Immature natural killer cell (primary cell): ENCODE measurements at regions not wholly inside any gene's neighbourhood (a gene's known extent, or its start where the extent isn't known, plus 50 kb on each side); places are given as distances from the start of the nearest gene placed in this dataset.
A peak's percentile ranks its signal among the peaks of the same experiment; 100 is the strongest.

Source experiments
- DNase-seq, 3 donors: peaks; one replicate each; pipeline ENCODE4 v3.0.0; 2022; ENCODE audit warnings: mixed read lengths in 1 of 3
- H3K27ac Mint-ChIP-seq, 6 donors: one replicate each; pipeline ENCODE4 v1.8.0; 2020; ENCODE audit warnings: mixed read lengths in 6 of 6, mild to moderate bottlenecking in 5 of 6, inconsistent platforms in 4 of 6, moderate library complexity in 3 of 6
- H3K27me3 Mint-ChIP-seq, 3 donors: one replicate each; pipeline ENCODE4 v1.8.0; 2020 to 2021; ENCODE audit warnings: low read depth in 3 of 3, mild to moderate bottlenecking in 3 of 3, mixed read lengths in 3 of 3, moderate library complexity in 3 of 3, inconsistent platforms in 1 of 3
- H3K36me3 Mint-ChIP-seq, 3 donors: one replicate each; pipeline ENCODE4 v1.8.0; 2020; ENCODE audit warnings: mixed read lengths in 3 of 3, inconsistent platforms in 2 of 3, mild to moderate bottlenecking in 2 of 3
- H3K4me1 Mint-ChIP-seq, 2 donors: one replicate each; pipeline ENCODE4 v1.8.0; 2020; ENCODE audit warnings: inconsistent platforms in 2 of 2, mild to moderate bottlenecking in 2 of 2, mixed read lengths in 2 of 2, moderate library complexity in 1 of 2
- H3K4me3 Mint-ChIP-seq, 5 donors: one replicate each; pipeline ENCODE4 v1.8.0; 2020; ENCODE audit warnings: mild to moderate bottlenecking in 5 of 5, mixed read lengths in 5 of 5, inconsistent platforms in 3 of 5, moderate library complexity in 3 of 5
- H3K9me3 Mint-ChIP-seq, 6 donors: one replicate each; pipeline ENCODE4 v1.8.0; 2020; ENCODE audit warnings: mild to moderate bottlenecking in 6 of 6, mixed read lengths in 6 of 6, inconsistent platforms in 4 of 6, moderate library complexity in 3 of 6

DNA sequence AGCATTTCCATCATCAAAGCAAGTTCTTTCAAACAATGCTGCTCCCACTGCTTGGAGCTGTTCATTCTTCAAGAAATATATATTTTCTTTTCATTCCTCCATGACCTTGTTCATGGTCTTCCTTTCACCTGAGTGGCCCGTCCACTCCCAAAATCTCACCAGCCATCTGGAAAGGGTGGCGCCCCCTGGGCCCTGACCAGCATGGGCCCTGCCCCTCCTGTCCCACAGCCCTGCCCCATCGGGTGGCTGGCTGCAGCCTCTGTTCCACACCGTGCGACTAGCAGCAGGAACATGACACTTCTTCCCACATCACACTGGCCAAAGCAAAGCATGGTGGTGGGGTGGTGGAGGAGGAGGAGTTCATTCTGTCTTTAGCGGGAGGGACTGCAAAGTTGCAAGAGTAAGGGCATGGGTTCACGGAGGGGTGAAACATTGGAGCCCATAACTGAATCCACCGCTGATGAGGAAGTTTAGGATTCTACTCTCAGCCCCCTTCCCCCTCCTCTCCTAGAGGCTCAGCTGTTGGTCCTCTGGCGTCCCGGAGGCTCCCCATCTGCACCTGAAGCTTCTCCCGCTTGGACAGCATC lies 195.2 kb upstream of the SLC24A3 start:
- no peaks in the 10 kb centered on the region for H3K36me3 Mint-ChIP-seq
- no peak for DNase-seq
- no peak overlapping the region for H3K4me3 Mint-ChIP-seq
- no peak overlapping the region for H3K27ac Mint-ChIP-seq
- H3K9me3 Mint-ChIP-seq, result no peaks in the 10 kb centered on the region
- H3K27me3 Mint-ChIP-seq, result peaks cover 0 to 3% (median 3%) of the 10 kb centered on the region in 3 donors
- H3K4me1 Mint-ChIP-seq, result no peaks in the 10 kb centered on the region

DNA sequence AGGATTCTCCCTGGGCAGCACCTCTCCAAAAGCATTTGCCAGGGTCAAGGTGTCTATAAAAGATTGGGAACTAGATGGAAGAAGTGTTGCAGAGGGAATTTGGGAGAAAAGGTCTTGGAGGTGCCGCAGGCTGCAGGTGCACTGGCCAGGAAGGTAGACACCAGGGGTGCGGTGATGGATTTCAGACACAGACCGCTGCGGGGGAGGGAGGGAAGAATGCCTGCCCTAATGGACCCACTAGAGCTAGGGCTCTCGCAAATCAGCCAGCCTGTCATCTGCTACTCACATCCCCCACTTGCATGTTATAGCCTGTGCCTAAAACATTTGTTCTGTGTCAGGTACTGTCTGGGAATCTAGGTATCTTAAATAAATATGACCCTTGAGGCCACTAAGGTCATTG lies 193.6 kb upstream of the SLC24A3 start:
- Mint-ChIP-seq H3K27ac (no peak overlapping the region), H3K4me1 (no peaks in the 10 kb centered on the region), H3K27me3 (peaks cover 0 to 5% (median 0%) of the 10 kb centered on the region in 3 donors)

DNA sequence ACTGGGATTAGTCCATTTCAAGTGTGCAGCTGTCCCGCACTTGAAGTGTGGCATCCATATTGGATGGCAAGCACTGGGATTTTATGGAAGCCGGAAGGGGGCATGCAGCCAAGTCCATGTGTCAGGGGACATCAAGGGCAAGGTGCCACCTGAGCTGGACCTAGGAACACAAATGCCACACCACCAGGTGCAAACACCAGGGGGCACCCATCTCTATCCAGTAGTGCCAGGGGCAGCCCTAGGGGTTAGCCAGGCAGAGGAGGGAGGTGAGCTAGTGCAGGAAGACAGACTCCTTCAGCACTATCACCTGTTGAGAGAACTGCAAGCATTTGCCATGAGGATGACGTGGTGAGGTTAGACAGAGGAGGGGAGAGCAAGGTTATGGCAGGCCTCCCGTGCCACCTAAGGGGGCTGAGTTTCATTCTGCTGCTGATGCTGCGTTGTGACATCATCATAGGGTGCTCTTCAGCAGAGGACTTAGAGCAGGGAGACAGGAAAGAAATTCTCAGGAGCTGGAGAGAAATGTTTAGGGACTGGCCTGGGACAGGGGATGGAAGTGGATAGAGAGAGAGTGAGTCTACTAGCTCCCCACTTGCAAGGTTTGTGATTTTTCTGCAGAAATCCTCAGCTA lies 192.6 kb upstream of the SLC24A3 start:
- Mint-ChIP-seq H3K4me1 (no peaks in the 10 kb centered on the region), H3K36me3 (no peaks in the 10 kb centered on the region), H3K9me3 (no peaks in the 10 kb centered on the region), H3K27me3 (peaks cover 0 to 5% (median 0%) of the 10 kb centered on the region in 3 donors), H3K4me3 (no peak overlapping the region), H3K27ac (peak overlapping the region in 1 of 6 donors; percentile 86)
- no peak for DNase-seq

More for the DNA sequence above, 193.6 kb upstream of the SLC24A3 start:
- Mint-ChIP-seq H3K9me3 (no peaks in the 10 kb centered on the region), H3K36me3 (no peaks in the 10 kb centered on the region), H3K4me3 (no peak overlapping the region)
- no peak for DNase-seq

DNA sequence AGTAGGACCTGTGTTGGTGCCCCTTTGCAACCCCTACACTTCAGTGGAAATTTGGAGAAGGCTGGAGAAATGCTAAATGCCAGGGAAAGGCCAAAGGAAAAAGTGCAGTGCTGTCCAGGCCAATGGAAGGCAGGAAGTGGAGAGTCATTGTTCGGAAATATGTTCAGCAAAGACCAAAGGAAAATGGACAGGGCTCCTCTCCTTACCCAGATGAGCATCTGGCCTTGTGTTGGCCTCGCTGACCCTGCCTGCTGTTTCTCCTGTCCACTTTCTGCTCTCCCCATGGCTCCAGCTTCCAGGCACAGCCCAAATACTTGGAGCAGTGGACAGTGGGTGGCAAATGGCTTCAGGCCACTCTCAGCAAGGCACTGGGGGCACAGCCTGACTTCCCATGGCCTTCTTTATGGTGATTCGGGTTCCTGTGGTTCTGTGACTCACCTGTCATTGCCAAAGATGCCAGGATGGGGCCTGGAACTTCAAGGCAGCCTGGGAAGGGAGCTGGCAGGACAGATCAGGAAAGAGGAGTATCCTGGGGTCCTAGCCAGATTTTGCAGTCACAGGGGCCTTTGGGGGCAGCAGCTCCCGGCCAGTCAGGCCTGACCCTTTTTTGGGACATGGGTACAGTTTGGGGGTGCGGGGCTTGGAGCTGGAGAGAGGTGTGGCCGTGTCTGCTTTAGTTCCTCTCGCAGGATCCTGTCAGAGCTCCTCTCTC lies 190.9 kb upstream of the SLC24A3 start:
- DNase-seq, result no peak
- Mint-ChIP-seq H3K27me3 (peaks cover 0 to 5% (median 2%) of the 10 kb centered on the region in 3 donors), H3K27ac (no peak overlapping the region), H3K9me3 (no peaks in the 10 kb centered on the region), H3K4me1 (no peaks in the 10 kb centered on the region), H3K4me3 (no peak overlapping the region), H3K36me3 (no peaks in the 10 kb centered on the region)

DNA sequence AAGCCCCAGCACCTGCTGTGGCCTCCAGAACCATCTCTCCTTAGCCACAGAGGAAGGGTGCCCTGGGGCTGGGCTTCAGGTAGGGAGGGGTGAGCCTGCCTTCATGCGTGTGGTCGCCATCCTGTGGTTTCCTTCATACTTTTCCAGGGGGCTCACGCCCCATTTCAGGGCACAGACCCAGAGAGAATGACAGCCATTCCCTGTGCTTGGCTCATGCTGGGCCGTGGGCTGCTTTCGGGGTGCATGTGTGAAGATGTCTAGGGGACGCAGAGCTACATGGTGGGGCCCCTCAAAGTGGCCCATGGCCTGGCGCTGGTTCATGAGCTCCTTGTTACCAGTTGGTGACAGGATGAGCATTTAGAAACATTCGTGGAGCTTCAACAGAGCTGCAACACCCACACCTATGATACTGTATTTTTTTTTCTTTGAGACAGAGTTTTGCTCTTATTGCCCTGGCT lies 190.3 kb upstream of the SLC24A3 start:
- Mint-ChIP-seq H3K27ac (no peak overlapping the region), H3K36me3 (no peaks in the 10 kb centered on the region), H3K4me1 (no peaks in the 10 kb centered on the region), H3K27me3 (peaks cover 0 to 5% (median 2%) of the 10 kb centered on the region in 3 donors), H3K9me3 (no peaks in the 10 kb centered on the region), H3K4me3 (no peak overlapping the region)
- DNase-seq, result no peak

DNA sequence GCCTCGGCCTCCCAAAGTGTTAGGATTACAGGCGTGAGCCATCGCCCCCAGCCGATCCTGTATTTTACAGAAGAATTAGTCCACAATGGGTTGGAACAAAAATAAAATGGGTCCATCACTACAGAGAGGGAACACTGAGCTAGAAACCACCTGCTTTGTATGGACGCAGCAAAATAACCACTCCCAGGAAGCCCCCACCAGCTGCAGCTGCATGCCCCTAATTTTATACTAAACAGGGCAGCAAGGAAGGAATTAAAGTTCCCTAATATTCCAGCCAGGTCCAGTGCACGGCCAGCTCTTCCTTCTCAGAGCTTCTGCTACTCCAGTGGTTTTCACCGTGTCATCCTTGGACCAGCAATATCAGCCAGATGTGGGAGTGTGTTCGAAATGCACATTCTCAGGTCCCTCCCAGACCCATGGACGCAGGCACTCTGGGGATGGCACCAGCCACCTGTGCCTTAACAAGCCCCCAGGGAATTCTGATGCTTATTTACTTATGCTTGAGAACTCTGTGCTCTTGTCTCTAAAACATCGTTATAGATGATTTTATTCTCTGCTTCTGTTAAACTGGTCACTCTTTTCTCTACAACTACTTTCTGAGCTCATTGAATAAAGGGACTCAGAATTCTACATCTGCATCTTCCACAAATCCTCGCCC lies 189.5 kb upstream of the SLC24A3 start:
- H3K4me3 Mint-ChIP-seq, result no peak overlapping the region
- H3K9me3 Mint-ChIP-seq, result no peaks in the 10 kb centered on the region
- DNase-seq, result no peak
- peaks cover 0 to 5% (median 2%) of the 10 kb centered on the region in 3 donors for H3K27me3 Mint-ChIP-seq
- no peaks in the 10 kb centered on the region for H3K36me3 Mint-ChIP-seq
- no peak overlapping the region for H3K27ac Mint-ChIP-seq
- H3K4me1 Mint-ChIP-seq, result no peaks in the 10 kb centered on the region

DNA sequence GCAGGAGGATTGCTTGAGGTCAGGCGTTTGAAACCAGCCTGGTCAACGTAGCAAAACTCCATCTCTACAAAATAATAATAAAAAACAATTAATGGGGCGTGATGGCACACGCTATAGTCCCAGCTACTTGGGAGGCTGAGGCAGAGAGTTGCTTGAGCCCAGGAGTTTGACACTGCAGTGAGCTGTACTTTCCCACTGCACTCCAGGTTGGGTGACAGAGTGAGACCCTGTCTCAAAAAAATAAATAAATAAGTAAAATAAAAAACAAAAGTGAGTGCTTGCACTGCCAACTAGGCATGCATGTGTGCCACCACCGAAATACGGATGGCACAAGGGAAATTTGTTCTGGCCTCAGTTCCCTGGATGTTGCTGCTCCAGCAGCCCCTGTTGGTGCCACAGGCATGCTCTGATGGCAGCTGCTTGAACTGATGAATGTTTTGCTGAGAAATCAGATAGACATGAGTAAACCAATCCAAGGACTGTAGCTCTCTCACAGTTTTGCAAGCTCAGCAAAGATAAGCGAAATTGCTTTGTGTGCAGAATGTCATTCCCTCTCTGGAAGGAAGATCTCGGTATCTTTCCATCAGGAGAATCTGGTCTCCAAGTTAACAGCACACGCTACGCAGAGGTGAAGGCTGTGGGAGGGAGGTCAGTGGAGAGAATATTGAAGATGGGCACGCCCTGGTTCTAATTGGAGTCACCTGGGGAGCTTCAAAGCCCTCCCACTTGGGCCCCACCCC lies 188.0 kb upstream of the SLC24A3 start:
- Mint-ChIP-seq H3K36me3 (no peaks in the 10 kb centered on the region), H3K4me3 (no peak overlapping the region), H3K27me3 (peaks cover 0 to 4% (median 2%) of the 10 kb centered on the region in 3 donors), H3K9me3 (no peaks in the 10 kb centered on the region), H3K4me1 (no peaks in the 10 kb centered on the region), H3K27ac (no peak overlapping the region)
- no peak for DNase-seq

DNA sequence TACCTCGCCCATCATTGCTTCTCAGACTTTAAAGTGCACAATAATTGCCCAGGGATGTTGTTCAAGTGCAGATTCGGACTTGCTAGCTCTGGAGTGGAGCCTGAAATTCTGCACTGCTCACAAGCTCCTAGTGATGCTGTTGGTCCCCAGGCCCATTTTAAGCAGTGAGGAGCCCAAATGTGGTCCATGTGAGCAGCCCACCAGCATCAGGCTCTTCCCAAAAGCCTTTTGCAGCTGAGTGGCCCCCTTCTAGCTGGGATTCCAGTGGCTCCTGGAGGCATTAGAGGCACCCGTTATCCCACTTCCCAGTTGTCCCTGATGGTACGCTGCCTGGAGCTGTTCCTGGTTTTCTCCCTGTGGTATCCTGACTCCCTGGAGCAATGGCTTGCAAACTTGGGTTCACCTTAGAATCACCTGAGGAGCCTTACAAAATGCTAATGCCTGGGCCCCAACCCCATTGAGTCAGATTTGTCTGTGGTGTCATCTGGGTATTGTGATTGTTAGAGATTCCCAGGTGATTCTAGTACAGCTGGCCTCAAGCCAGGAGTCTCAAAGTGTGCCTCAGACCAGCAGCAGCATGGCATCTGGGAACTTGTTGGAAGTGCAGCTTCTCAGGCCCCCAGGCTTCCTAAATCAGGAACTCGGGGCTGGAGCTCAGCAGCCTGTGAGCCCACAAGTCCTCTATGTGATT lies 186.9 kb upstream of the SLC24A3 start:
- H3K9me3 Mint-ChIP-seq, result peaks cover 0 to 3% (median 0%) of the 10 kb centered on the region in 6 donors
- H3K36me3 Mint-ChIP-seq, result no peaks in the 10 kb centered on the region
- H3K27ac Mint-ChIP-seq, result no peak overlapping the region
- peaks cover 0 to 4% (median 2%) of the 10 kb centered on the region in 3 donors for H3K27me3 Mint-ChIP-seq
- DNase-seq, result no peak
- no peak overlapping the region for H3K4me3 Mint-ChIP-seq
- no peaks in the 10 kb centered on the region for H3K4me1 Mint-ChIP-seq

DNA sequence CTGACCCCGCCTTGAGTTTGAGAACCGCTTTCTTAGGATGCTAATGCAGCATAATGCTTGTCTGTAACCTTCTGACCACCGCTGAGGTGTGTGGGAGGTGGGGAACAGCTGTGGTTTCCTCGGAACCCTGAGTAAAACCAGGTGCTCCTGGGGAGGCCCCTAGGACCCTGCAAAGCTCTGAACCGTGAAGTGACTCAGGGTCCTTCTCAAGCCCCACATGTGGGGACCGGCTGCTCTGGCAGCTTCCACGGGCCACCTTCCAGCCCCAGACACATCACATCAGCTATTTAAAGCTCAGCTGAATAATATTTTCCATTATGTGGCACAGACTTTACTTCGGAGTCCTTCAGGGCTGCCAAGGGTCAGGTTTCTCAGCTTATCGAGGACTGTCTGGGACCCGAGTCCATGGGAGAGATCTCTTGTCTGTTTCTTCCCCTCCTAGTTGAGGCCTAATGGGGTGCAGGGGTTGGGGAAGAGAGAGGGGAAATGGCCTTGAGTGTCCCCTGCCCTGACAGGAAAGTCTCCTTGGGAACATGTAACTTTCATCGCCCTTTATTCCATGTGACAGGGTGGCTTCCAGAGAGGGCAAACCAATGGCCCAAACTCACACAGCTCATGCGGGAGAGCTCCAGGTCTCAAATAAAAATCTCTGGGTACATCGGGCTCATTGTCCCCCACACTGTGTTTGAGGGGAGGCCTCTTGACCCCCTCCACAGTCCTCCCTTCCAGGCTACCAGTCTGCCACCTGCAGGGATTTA lies 186.1 kb upstream of the SLC24A3 start:
- no peak overlapping the region for H3K4me3 Mint-ChIP-seq
- peaks cover 0 to 3% (median 0%) of the 10 kb centered on the region in 6 donors for H3K9me3 Mint-ChIP-seq
- no peak overlapping the region for H3K27ac Mint-ChIP-seq
- H3K4me1 Mint-ChIP-seq, result no peaks in the 10 kb centered on the region
- peaks cover 0 to 4% (median 2%) of the 10 kb centered on the region in 3 donors for H3K27me3 Mint-ChIP-seq
- H3K36me3 Mint-ChIP-seq, result no peaks in the 10 kb centered on the region
- DNase-seq, result no peak

DNA sequence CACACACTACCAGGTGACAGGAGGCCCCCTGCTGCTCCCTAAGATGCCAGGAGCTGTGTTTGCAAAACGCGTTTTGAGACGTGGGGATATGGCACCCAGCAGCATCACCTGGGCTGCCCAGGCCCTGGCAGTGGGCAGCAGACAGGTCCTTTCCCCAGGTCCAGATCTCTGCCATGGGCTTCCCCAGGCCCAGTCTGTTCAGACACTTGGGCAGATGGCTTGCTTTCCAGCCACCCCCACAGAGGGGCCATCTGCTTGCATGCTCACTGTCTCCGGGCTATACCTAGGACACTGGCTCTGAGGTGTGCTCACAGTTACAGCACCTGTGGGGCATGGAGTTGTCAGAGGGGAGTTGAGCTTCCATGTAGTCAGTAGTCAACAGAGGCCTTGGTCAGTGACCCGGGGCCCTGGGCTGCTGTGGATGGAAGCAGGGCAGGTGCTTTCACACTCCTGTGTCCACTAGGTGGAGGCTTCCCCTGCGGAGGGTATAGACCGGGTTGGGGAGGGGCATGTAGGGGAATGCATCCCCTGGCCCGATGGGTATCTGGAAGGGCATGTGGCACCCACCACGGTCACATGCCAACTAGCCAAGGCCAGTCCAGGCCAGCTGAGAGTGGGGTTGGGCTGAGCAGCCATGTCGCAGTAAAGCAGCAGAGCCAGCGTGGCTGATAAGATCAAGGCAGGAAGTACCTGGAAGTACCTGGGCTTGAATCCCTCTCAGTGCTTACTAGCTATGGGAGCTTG lies 185.4 kb upstream of the SLC24A3 start:
- H3K4me1 Mint-ChIP-seq, result no peaks in the 10 kb centered on the region
- H3K9me3 Mint-ChIP-seq, result peaks cover 0 to 3% (median 0%) of the 10 kb centered on the region in 6 donors
- DNase-seq, result no peak
- H3K27ac Mint-ChIP-seq, result no peak overlapping the region
- H3K27me3 Mint-ChIP-seq, result peaks cover 0 to 3% (median 2%) of the 10 kb centered on the region in 3 donors
- H3K36me3 Mint-ChIP-seq, result no peaks in the 10 kb centered on the region
- H3K4me3 Mint-ChIP-seq, result no peak overlapping the region

DNA sequence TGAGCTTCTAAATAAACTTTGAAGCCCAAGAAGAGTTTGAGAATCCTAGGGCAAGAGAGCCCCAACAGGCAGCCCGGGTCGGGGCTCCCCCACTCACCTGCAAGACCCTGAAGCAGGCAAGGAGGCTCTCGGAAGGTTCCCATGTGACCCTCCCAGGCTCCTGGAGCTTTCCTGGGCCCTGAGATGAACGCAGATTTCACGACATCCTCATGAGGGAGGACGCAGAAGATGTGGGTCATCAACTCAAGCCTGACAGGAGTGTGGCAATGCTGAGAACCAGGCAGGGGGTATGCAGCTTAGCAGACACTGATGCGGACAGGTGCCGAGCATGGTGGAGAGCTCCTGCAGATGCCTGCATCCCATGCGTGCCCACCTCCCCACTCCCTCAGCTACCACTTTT lies 184.5 kb upstream of the SLC24A3 start:
- H3K36me3 Mint-ChIP-seq, result no peaks in the 10 kb centered on the region
- H3K4me1 Mint-ChIP-seq, result no peaks in the 10 kb centered on the region
- H3K4me3 Mint-ChIP-seq, result no peak overlapping the region
- peaks cover 0 to 3% (median 0%) of the 10 kb centered on the region in 6 donors for H3K9me3 Mint-ChIP-seq
- peaks cover 0 to 3% (median 2%) of the 10 kb centered on the region in 3 donors for H3K27me3 Mint-ChIP-seq
- H3K27ac Mint-ChIP-seq, result no peak overlapping the region
- DNase-seq, result no peak

DNA sequence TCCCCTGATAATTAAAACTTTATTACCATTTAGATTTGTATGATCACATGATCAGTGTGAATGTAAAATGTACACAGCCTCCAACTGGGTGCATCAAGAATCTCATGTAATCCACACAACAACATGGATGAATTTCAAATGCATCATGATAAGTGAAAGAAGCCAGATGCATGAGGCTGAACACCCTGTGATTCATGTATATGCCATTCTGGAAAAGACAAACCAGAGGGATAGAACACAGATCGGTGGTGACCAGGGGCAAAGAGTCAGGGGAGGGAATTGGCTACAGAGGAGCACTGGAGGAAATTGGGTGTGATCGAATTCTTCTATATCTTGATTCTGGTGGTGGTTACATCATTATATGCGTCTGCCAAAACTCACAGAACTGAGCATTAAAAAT lies 170.7 kb upstream of the SLC24A3 start:
- Mint-ChIP-seq H3K36me3 (no peaks in the 10 kb centered on the region), H3K27ac (no peak overlapping the region), H3K9me3 (no peaks in the 10 kb centered on the region), H3K4me1 (no peaks in the 10 kb centered on the region), H3K27me3 (peaks cover 0 to 2% (median 1%) of the 10 kb centered on the region in 3 donors), H3K4me3 (no peak overlapping the region)
- no peak for DNase-seq
